B cell (primary cell): ENCODE measurements at regions not wholly inside any gene's neighbourhood (a gene's known extent, or its start where the extent isn't known, plus 50 kb on each side); places are given as distances from the start of the nearest gene placed in this dataset.

Experiments
- CTCF ChIP-seq: fragments of 200-600 bp; IDR thresholded peaks from one replicate; pipeline ENCODE4 v1.8.0; 2022; ENCODE audit warnings: antibody characterized with exemption, mild to moderate bottlenecking
- EZH2 ChIP-seq: IDR thresholded peaks from 2 replicates; pipeline ENCODE4 v1.6.1; 2012; ENCODE audit warnings: borderline replicate concordance, low read depth, mild to moderate bottlenecking, moderate library complexity, low read length; ENCODE audit not compliant: insufficient read depth, poor library complexity, severe bottlenecking

- TF ChIP-seq CTCF (no peak), EZH2 (no peak)
These were observed 1118.8 kb upstream of the TMPRSS15 start for GRCh38 chr21:19522381-19522780.
